HG02759 (cell line): ENCODE measurements at regions not wholly inside any gene's neighbourhood (a gene's known extent, or its start where the extent isn't known, plus 50 kb on each side); places are given as distances from the start of the nearest gene placed in this dataset.
"Not testable (repeated sequence)": the region's sequence is repeated elsewhere in the genome, so short reads cannot be mapped to it uniquely, and the experiment has no call there.

Experiments
- ATAC-seq: cut with Tn5 transposase; IDR thresholded peaks from one replicate; pipeline ENCODE4 v1.9.1; 2021; ENCODE audit warnings: mild to moderate bottlenecking, moderate library complexity; ENCODE audit not compliant: unreplicated experiment

- ATAC-seq = no peak
These were observed 612.2 kb downstream of the TYW1 start for GRCh38 chr7:67608806-67609205.

- no peak for ATAC-seq
These were observed 614.3 kb downstream of the TYW1 start for GRCh38 chr7:67610897-67611296.

- no peak for ATAC-seq
These were observed 618.2 kb downstream of the TYW1 start for GRCh38 chr7:67614843-67615242.

GRCh38 chr7:67616517-67616916 lies 619.9 kb downstream of the TYW1 start:
- ATAC-seq = no peak

- no peak for ATAC-seq
These were observed 622.0 kb downstream of the TYW1 start for GRCh38 chr7:67618556-67619162.

GRCh38 chr7:67619175-67619574 lies 622.5 kb downstream of the TYW1 start:
- no peak for ATAC-seq

GRCh38 chr7:67620216-67620933 lies 623.7 kb downstream of the TYW1 start:
- ATAC-seq = no peak

GRCh38 chr7:67621704-67622103 lies 625.1 kb downstream of the TYW1 start:
- no peak for ATAC-seq

GRCh38 chr7:67625257-67625737 lies 628.7 kb downstream of the TYW1 start:
- no peak for ATAC-seq

- no peak for ATAC-seq
These were observed 634.8 kb downstream of the TYW1 start for GRCh38 chr7:67631476-67631875.

- ATAC-seq = no peak
These were observed 638.6 kb downstream of the TYW1 start for GRCh38 chr7:67635271-67635670.

- no peak for ATAC-seq
These were observed 639.9 kb downstream of the TYW1 start for GRCh38 chr7:67636348-67637022.

GRCh38 chr7:67637023-67637358 lies 640.4 kb downstream of the TYW1 start:
- no peak for ATAC-seq

GRCh38 chr7:67642542-67642941 lies 645.9 kb downstream of the TYW1 start:
- ATAC-seq = not testable (repeated sequence)

- ATAC-seq = no peak
These were observed 647.5 kb downstream of the TYW1 start for GRCh38 chr7:67644151-67644550.

GRCh38 chr7:67652937-67653336 lies 656.3 kb downstream of the TYW1 start:
- ATAC-seq = no peak

- ATAC-seq = no peak
These were observed 657.3 kb downstream of the TYW1 start for GRCh38 chr7:67653856-67654454.

- no peak for ATAC-seq
These were observed 658.0 kb downstream of the TYW1 start for GRCh38 chr7:67654642-67655041.

GRCh38 chr7:67655168-67655567 lies 658.5 kb downstream of the TYW1 start:
- no peak for ATAC-seq

- ATAC-seq = no peak
These were observed 662.5 kb downstream of the TYW1 start for GRCh38 chr7:67659091-67659490.

- ATAC-seq = no peak
These were observed 666.2 kb downstream of the TYW1 start for GRCh38 chr7:67662804-67663203.

GRCh38 chr7:67663644-67664043 lies 667.0 kb downstream of the TYW1 start:
- ATAC-seq = no peak
